Chondrocyte (in vitro differentiated cells): ENCODE measurements at regions not wholly inside any gene's neighbourhood (a gene's known extent, or its start where the extent isn't known, plus 50 kb on each side); places are given as distances from the start of the nearest gene placed in this dataset.

Experiments
- DNase-seq: peaks from one replicate; pipeline ENCODE4 v3.0.0; 2021; ENCODE audit warnings: mixed read lengths, low spot score
- H3K27ac Mint-ChIP-seq: one replicate; pipeline ENCODE4 v1.8.0; 2021; ENCODE audit warnings: mild to moderate bottlenecking, moderate library complexity, mixed read lengths; ENCODE audit not compliant: unreplicated experiment
- H3K27me3 Mint-ChIP-seq: 2 replicates; pipeline ENCODE4 v1.8.0; 2021; ENCODE audit warnings: low read depth, mixed read lengths
- H3K36me3 Mint-ChIP-seq: 2 replicates; pipeline ENCODE4 v1.8.0; 2021; ENCODE audit warnings: low read depth, mixed read lengths
- H3K4me1 Mint-ChIP-seq: 2 replicates; pipeline ENCODE4 v1.8.0; 2021; ENCODE audit warnings: low read depth, mild to moderate bottlenecking, mixed read lengths
- H3K4me3 Mint-ChIP-seq: one replicate; pipeline ENCODE4 v1.8.0; 2021; ENCODE audit warnings: mild to moderate bottlenecking, moderate library complexity, mixed read lengths; ENCODE audit not compliant: unreplicated experiment
- H3K9me3 Mint-ChIP-seq: 2 replicates; pipeline ENCODE4 v1.8.0; 2021; ENCODE audit warnings: low read depth, mixed read lengths
- CTCF ChIP-seq: fragments of 200-600 bp; sonication (generic); IDR thresholded peaks from 2 replicates; pipeline ENCODE4 v1.5.0; 2021; ENCODE audit warnings: antibody characterized with exemption, mild to moderate bottlenecking, moderate library complexity

GRCh38 chr17:72183194-72183685, 62.4 kb downstream of the SOX9 start:
- TF ChIP-seq CTCF: no peak
- Mint-ChIP-seq H3K4me1 (peaks cover 12% of the 10 kb centered on the region), H3K27me3 (peaks cover 5% of the 10 kb centered on the region), H3K9me3 (no peaks in the 10 kb centered on the region), H3K36me3 (no peaks in the 10 kb centered on the region), H3K27ac (no peak overlapping the region), H3K4me3 (no peak overlapping the region)
- no peak for DNase-seq

GRCh38 chr17:72184805-72185204, 64.0 kb downstream of the SOX9 start:
- Mint-ChIP-seq H3K4me1 (peaks cover 12% of the 10 kb centered on the region), H3K4me3 (no peak overlapping the region), H3K9me3 (no peaks in the 10 kb centered on the region), H3K27me3 (peaks cover 5% of the 10 kb centered on the region), H3K27ac (no peak overlapping the region), H3K36me3 (no peaks in the 10 kb centered on the region)
- DNase-seq: no peak
- TF ChIP-seq CTCF: no peak

GRCh38 chr17:72185564-72185963, 64.7 kb downstream of the SOX9 start:
- Mint-ChIP-seq H3K27ac (no peak overlapping the region), H3K4me1 (peaks cover 12% of the 10 kb centered on the region), H3K9me3 (no peaks in the 10 kb centered on the region), H3K4me3 (no peak overlapping the region), H3K27me3 (peaks cover 5% of the 10 kb centered on the region), H3K36me3 (no peaks in the 10 kb centered on the region)
- TF ChIP-seq CTCF: no peak
- DNase-seq: no peak

GRCh38 chr17:72187556-72187955, 66.7 kb downstream of the SOX9 start:
- H3K27me3 Mint-ChIP-seq: no peaks in the 10 kb centered on the region

GRCh38 chr17:72188801-72189200, 68.0 kb downstream of the SOX9 start:
- no peaks in the 10 kb centered on the region for H3K27me3 Mint-ChIP-seq
- no peak for TF ChIP-seq CTCF
- H3K4me3 Mint-ChIP-seq: no peak overlapping the region
- H3K4me1 Mint-ChIP-seq: peaks cover 5% of the 10 kb centered on the region
- H3K36me3 Mint-ChIP-seq: no peaks in the 10 kb centered on the region
- H3K9me3 Mint-ChIP-seq: no peaks in the 10 kb centered on the region
- H3K27ac Mint-ChIP-seq: no peak overlapping the region
- no peak for DNase-seq

More at GRCh38 chr17:72187556-72187955, 66.7 kb downstream of the SOX9 start:
- H3K36me3 Mint-ChIP-seq: no peaks in the 10 kb centered on the region
- H3K4me1 Mint-ChIP-seq: peaks cover 11% of the 10 kb centered on the region
- H3K9me3 Mint-ChIP-seq: no peaks in the 10 kb centered on the region
- no peak overlapping the region for H3K27ac Mint-ChIP-seq
- H3K4me3 Mint-ChIP-seq: no peak overlapping the region
- TF ChIP-seq CTCF: no peak
- no peak for DNase-seq
